WTC11 (cell line): ENCODE measurements at regions not wholly inside any gene's neighbourhood (a gene's known extent, or its start where the extent isn't known, plus 50 kb on each side); places are given as distances from the start of the nearest gene placed in this dataset.

Source experiments
- CBFB ChIP-seq: sonication (generic); formaldehyde crosslinking; IDR thresholded peaks from 2 replicates; pipeline ENCODE4 v1.8.1; 2022; ENCODE audit warnings: mild to moderate bottlenecking, low read depth, missing genetic modification reagents
- IRF2 ChIP-seq: sonication (generic); formaldehyde crosslinking; IDR thresholded peaks from 2 replicates; pipeline ENCODE4 v1.8.0; 2022; ENCODE audit warnings: low read depth, missing genetic modification reagents, borderline replicate concordance
- TEAD4 ChIP-seq: sonication (generic); formaldehyde crosslinking; IDR thresholded peaks from 2 replicates; pipeline ENCODE4 v1.8.0; 2022; ENCODE audit warnings: mild to moderate bottlenecking, missing genetic modification reagents
- TP53 ChIP-seq: sonication (generic); formaldehyde crosslinking; IDR thresholded peaks from 2 replicates; pipeline ENCODE4 v1.8.1; 2023; ENCODE audit warnings: mild to moderate bottlenecking, missing genetic modification reagents
- ZNF138 ChIP-seq: sonication (generic); formaldehyde crosslinking; conservative IDR thresholded peaks from 2 replicates; pipeline ENCODE4 v1.8.1; 2022; ENCODE audit warnings: mild to moderate bottlenecking, moderate library complexity, missing genetic modification reagents
- ZNF232 ChIP-seq: sonication (generic); formaldehyde crosslinking; IDR thresholded peaks from 2 replicates; pipeline ENCODE4 v1.8.0; 2022; ENCODE audit warnings: mild to moderate bottlenecking, missing genetic modification reagents
- TF ChIP-seq, protein P1 (sequence below): fragments of 200-600 bp; IDR thresholded peaks from 2 replicates; pipeline ENCODE4 v1.8.0; 2022; ENCODE audit warnings: antibody characterized with exemption
- TF ChIP-seq, protein P2 (sequence below): sonication (generic); formaldehyde crosslinking; IDR thresholded peaks from 2 replicates; pipeline ENCODE4 v1.8.1; 2023; ENCODE audit warnings: mild to moderate bottlenecking, missing genetic modification reagents, moderate library complexity
- TF ChIP-seq, protein P3 (sequence below): sonication (generic); formaldehyde crosslinking; IDR thresholded peaks from 2 replicates; pipeline ENCODE4 v1.8.0; 2022; ENCODE audit warnings: mild to moderate bottlenecking, missing genetic modification reagents
- TF ChIP-seq, protein P4 (sequence below): sonication (generic); formaldehyde crosslinking; IDR thresholded peaks from 2 replicates; pipeline ENCODE4 v1.8.0; 2022; ENCODE audit warnings: mild to moderate bottlenecking, missing genetic modification reagents

DNA sequence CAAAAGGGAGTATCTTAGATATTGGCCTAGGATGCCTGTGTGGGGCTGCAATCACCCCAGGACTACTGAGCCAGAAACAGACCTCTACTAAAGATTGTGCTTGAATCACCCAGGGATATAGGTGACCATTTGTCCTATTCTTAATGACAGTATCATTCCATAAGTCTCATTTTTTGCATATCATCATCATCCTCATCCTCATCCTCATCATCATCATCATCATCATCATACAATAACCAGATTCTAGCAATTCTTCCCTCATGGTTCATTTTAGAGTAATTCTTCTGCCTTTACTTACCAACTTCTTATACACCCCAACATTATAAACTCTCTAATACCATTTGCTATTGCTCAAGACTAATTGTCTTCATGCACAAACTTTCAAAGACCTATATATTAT is 226.6 kb downstream of the B3GLCT start:
- TF ChIP-seq, protein P1, sequence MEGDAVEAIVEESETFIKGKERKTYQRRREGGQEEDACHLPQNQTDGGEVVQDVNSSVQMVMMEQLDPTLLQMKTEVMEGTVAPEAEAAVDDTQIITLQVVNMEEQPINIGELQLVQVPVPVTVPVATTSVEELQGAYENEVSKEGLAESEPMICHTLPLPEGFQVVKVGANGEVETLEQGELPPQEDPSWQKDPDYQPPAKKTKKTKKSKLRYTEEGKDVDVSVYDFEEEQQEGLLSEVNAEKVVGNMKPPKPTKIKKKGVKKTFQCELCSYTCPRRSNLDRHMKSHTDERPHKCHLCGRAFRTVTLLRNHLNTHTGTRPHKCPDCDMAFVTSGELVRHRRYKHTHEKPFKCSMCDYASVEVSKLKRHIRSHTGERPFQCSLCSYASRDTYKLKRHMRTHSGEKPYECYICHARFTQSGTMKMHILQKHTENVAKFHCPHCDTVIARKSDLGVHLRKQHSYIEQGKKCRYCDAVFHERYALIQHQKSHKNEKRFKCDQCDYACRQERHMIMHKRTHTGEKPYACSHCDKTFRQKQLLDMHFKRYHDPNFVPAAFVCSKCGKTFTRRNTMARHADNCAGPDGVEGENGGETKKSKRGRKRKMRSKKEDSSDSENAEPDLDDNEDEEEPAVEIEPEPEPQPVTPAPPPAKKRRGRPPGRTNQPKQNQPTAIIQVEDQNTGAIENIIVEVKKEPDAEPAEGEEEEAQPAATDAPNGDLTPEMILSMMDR, result no peak
- TF ChIP-seq IRF2 (no peak), CBFB (no peak), ZNF232 (CRISPR knock-in tag) (no peak), TEAD4 (CRISPR knock-in tag) (no peak), TP53 (CRISPR knock-in tag) (no peak), ZNF138 (CRISPR knock-in tag) (no peak)
- TF ChIP-seq, protein P2, sequence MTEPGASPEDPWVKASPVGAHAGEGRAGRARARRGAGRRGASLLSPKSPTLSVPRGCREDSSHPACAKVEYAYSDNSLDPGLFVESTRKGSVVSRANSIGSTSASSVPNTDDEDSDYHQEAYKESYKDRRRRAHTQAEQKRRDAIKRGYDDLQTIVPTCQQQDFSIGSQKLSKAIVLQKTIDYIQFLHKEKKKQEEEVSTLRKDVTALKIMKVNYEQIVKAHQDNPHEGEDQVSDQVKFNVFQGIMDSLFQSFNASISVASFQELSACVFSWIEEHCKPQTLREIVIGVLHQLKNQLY (CRISPR knock-in tag), result no peak
- TF ChIP-seq, protein P3, sequence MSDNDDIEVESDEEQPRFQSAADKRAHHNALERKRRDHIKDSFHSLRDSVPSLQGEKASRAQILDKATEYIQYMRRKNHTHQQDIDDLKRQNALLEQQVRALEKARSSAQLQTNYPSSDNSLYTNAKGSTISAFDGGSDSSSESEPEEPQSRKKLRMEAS (CRISPR knock-in tag), result no peak
- TF ChIP-seq, protein P4, sequence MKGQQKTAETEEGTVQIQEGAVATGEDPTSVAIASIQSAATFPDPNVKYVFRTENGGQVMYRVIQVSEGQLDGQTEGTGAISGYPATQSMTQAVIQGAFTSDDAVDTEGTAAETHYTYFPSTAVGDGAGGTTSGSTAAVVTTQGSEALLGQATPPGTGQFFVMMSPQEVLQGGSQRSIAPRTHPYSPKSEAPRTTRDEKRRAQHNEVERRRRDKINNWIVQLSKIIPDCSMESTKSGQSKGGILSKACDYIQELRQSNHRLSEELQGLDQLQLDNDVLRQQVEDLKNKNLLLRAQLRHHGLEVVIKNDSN (CRISPR knock-in tag), result no peak
